AG04450 (cell line): ENCODE measurements at regions not wholly inside any gene's neighbourhood (a gene's known extent, or its start where the extent isn't known, plus 50 kb on each side); places are given as distances from the start of the nearest gene placed in this dataset.

Source experiments
- CTCF ChIA-PET: fragments of 300-600, 350-600 bp; formaldehyde crosslinking; extraction: SDS; loops from one replicate; lab custom pipeline; 2022; ENCODE audit warnings: antibody characterized with exemption, inconsistent platforms; lab: Charles Lee
- POLR2A ChIA-PET: fragments of 350-600 bp; formaldehyde crosslinking; extraction: SDS; loops from one replicate; lab custom pipeline; 2021; ENCODE audit warnings: antibody characterized with exemption, inconsistent platforms; lab: Yijun Ruan, JAX
- DNase-seq: peaks from one replicate; pipeline ENCODE4 v3.0.0-alpha.2; 2011; ENCODE audit warnings: low read depth, low spot score
- H3K27ac ChIP-seq: one replicate; pipeline ENCODE4 v1.5.1; 2012; ENCODE audit warnings: low read depth, low read length, control low read depth
- H3K27me3 ChIP-seq: one replicate; pipeline ENCODE4 v1.6.0; 2012; ENCODE audit warnings: low read length; ENCODE audit not compliant: control insufficient read depth, insufficient read depth
- H3K4me3 ChIP-seq: 2 replicates; pipeline ENCODE4 v1.5.1; 2011; ENCODE audit warnings: mild to moderate bottlenecking, low read depth, low read length, control low read depth
- H3K9me3 ChIP-seq: 2 replicates; pipeline ENCODE4 v1.5.1; 2012; ENCODE audit warnings: low read length; ENCODE audit not compliant: control insufficient read depth, insufficient read depth
- TF ChIP-seq, protein P1 (sequence below): IDR thresholded peaks from 2 replicates; pipeline ENCODE4 v1.5.1; 2011; ENCODE audit warnings: low read depth, low read length, control low read depth, inconsistent platforms

DNA sequence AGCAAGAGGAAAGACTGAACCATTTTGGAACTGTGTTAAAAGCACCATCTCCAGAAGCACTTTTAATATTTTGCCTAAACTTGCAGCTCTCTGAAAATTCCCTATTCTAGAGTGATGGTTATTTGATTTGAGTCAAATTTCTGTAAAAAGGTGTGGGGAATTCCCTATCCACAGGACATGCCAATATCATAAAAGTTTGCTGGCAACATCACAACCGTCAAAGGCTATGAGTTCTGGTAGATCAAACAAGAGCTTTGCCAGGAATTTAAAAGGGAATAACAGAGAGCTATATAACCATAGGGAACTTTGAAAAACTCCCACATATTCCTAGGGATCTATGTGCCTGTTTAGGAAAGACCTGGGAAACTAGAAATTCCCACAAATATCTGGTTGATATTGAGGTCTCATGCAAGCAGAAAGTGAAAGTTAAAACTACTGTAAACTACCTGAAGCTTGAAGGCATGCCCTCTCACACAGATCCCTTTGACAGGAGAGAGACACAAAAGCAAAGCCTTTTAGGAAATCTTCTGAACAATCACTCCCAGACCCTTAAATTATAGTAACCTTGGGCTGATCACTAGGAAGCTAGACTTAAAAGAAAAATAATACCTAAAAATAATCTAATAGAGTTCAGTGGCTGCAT lies 549.9 kb downstream of the ANXA1 start:
- no peak for DNase-seq
- ChIA-PET POLR2A (no interaction called here), CTCF (no interaction called here)
- H3K27me3 ChIP-seq, result no peaks in the 10 kb centered on the region
- no peaks in the 10 kb centered on the region for H3K9me3 ChIP-seq
- TF ChIP-seq, protein P1, sequence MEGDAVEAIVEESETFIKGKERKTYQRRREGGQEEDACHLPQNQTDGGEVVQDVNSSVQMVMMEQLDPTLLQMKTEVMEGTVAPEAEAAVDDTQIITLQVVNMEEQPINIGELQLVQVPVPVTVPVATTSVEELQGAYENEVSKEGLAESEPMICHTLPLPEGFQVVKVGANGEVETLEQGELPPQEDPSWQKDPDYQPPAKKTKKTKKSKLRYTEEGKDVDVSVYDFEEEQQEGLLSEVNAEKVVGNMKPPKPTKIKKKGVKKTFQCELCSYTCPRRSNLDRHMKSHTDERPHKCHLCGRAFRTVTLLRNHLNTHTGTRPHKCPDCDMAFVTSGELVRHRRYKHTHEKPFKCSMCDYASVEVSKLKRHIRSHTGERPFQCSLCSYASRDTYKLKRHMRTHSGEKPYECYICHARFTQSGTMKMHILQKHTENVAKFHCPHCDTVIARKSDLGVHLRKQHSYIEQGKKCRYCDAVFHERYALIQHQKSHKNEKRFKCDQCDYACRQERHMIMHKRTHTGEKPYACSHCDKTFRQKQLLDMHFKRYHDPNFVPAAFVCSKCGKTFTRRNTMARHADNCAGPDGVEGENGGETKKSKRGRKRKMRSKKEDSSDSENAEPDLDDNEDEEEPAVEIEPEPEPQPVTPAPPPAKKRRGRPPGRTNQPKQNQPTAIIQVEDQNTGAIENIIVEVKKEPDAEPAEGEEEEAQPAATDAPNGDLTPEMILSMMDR, result no peak
- H3K27ac ChIP-seq, result no peak overlapping the region
- no peak overlapping the region for H3K4me3 ChIP-seq

- POLR2A ChIA-PET, result no interaction called here
- Histone ChIP-seq H3K4me3 (no peak overlapping the region), H3K27me3 (no peaks in the 10 kb centered on the region), H3K27ac (no peak overlapping the region), H3K9me3 (peaks cover 7% of the 10 kb centered on the region; the same call in 1 of the 2 replicates)
- TF ChIP-seq, protein P1, result no peak
- CTCF ChIA-PET, result no interaction called here
- no peak for DNase-seq
Measured at GRCh38 chr9:73714294-73714693, 562.6 kb downstream of the ANXA1 start.

DNA sequence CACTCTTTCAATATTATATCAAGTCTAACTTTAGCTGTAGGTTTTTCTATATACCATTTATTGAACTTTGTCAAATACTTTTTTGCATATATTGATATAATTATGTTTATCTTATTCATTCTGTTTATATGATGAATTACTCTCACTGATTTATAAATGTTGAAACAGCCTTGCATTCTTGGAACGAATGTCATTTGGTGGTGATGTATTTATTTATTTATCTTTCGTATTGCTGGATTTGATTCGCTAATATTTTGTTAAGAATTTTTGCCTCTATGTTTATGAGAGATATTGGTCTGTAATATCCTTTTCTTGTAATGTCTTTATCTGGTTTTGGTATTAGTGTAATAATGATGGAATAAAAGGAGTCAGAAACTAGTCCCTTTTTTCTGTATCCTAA lies 563.9 kb downstream of the ANXA1 start:
- DNase-seq, result no peak
- no peak overlapping the region for H3K4me3 ChIP-seq
- H3K9me3 ChIP-seq, result peaks cover 7% of the 10 kb centered on the region; the same call in 1 of the 2 replicates
- ChIA-PET CTCF (no interaction called here), POLR2A (no interaction called here)
- TF ChIP-seq, protein P1, result no peak
- no peaks in the 10 kb centered on the region for H3K27me3 ChIP-seq
- no peak overlapping the region for H3K27ac ChIP-seq

DNA sequence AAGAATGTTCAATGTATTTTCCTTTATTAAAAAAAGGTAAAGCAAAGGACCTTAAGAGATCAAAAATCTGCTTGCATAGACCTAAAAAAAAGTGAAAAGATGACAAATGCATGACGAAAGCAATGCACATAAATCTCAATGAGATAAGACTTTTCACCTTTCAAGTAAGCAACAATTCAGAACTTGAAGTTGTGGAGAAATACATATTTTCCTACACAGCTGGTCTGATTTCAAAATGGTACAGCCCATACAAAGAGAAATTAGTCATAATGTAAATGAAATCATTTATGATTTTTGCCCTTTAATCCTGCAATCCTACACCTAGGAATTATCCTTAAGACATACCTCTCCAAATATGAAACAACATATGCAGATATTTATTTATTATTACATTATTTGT lies 568.0 kb downstream of the ANXA1 start:
- Histone ChIP-seq H3K9me3 (peaks cover 10% of the 10 kb centered on the region; the same call in 1 of the 2 replicates), H3K27me3 (no peaks in the 10 kb centered on the region), H3K4me3 (no peak overlapping the region), H3K27ac (no peak overlapping the region)
- POLR2A ChIA-PET, result no interaction called here
- TF ChIP-seq, protein P1, result no peak
- CTCF ChIA-PET, result no interaction called here
- no peak for DNase-seq

- no peak overlapping the region for H3K4me3 ChIP-seq
- POLR2A ChIA-PET, result no interaction called here
- H3K9me3 ChIP-seq, result peaks cover 10% of the 10 kb centered on the region; the same call in 1 of the 2 replicates
- DNase-seq, result no peak
- TF ChIP-seq, protein P1, result no peak
- H3K27me3 ChIP-seq, result no peaks in the 10 kb centered on the region
- no peak overlapping the region for H3K27ac ChIP-seq
- CTCF ChIA-PET, result no interaction called here
Measured at GRCh38 chr9:73720601-73721000, 568.9 kb downstream of the ANXA1 start.
